H9 (cell line): ENCODE measurements at regions not wholly inside any gene's neighbourhood (a gene's known extent, or its start where the extent isn't known, plus 50 kb on each side); places are given as distances from the start of the nearest gene placed in this dataset.

Experiments
- DNase-seq: peaks from one replicate; pipeline ENCODE4 v3.0.0-alpha.2; 2017
- H2AFZ ChIP-seq: one replicate; pipeline ENCODE4 v1.6.1; 2013; ENCODE audit warnings: mild to moderate bottlenecking, low read length, control low read depth, moderate library complexity
- H2AK5ac ChIP-seq: 2 replicates; pipeline ENCODE4 v1.6.1; 2013; ENCODE audit warnings: low read length, control low read depth, mixed read lengths; ENCODE audit not compliant: insufficient read length
- H2BK120ac ChIP-seq: one replicate; pipeline ENCODE4 v1.6.1; 2013; ENCODE audit warnings: low read depth, mild to moderate bottlenecking, low read length, control low read depth, inconsistent platforms; ENCODE audit not compliant: poor library complexity, severe bottlenecking
- H2BK12ac ChIP-seq: 2 replicates; pipeline ENCODE4 v1.6.1; 2013; ENCODE audit warnings: low read length, control low read depth, mixed read lengths, low read depth; ENCODE audit not compliant: insufficient read length
- H2BK15ac ChIP-seq: 2 replicates; pipeline ENCODE4 v1.6.1; 2013; ENCODE audit warnings: low read depth, low read length, control low read depth
- H2BK20ac ChIP-seq: one replicate; pipeline ENCODE4 v1.6.1; 2013; ENCODE audit warnings: low read depth, mild to moderate bottlenecking, low read length, control low read depth, inconsistent platforms; ENCODE audit not compliant: poor library complexity, severe bottlenecking
- H2BK5ac ChIP-seq: 2 replicates; pipeline ENCODE4 v1.6.1; 2013; ENCODE audit warnings: low read length, control low read depth, mixed read lengths; ENCODE audit not compliant: insufficient read length
- H3K14ac ChIP-seq: 2 replicates; pipeline ENCODE4 v1.6.1; 2013; ENCODE audit warnings: low read length, control low read depth; ENCODE audit not compliant: insufficient read depth
- H3K18ac ChIP-seq: 2 replicates; pipeline ENCODE4 v1.6.1; 2013; ENCODE audit warnings: low read depth, mild to moderate bottlenecking, mixed read lengths, low read length, control low read depth; ENCODE audit not compliant: insufficient read length
- H3K23ac ChIP-seq: 2 replicates; pipeline ENCODE4 v1.6.1; 2013; ENCODE audit warnings: low read length, control low read depth, mixed read lengths, low read depth; ENCODE audit not compliant: insufficient read length
- H3K23me2 ChIP-seq: 2 replicates; pipeline ENCODE4 v1.6.1; 2013; ENCODE audit warnings: low read depth, mild to moderate bottlenecking, mixed read lengths, low read length, control low read depth; ENCODE audit not compliant: insufficient read length, poor library complexity, severe bottlenecking
- H3K27ac ChIP-seq: 2 replicates; pipeline ENCODE4 v1.5.1; 2013; ENCODE audit warnings: low read length, control low read depth, mixed read lengths, low read depth; ENCODE audit not compliant: insufficient read length
- H3K27me3 ChIP-seq: 2 replicates; pipeline ENCODE4 v1.6.1; 2013; ENCODE audit warnings: low read length, control low read depth, inconsistent platforms; ENCODE audit not compliant: insufficient read depth
- H3K4ac ChIP-seq: 2 replicates; pipeline ENCODE4 v1.6.1; 2013; ENCODE audit warnings: low read depth, mild to moderate bottlenecking, control low read depth, inconsistent platforms, low read length, moderate library complexity
- H3K4me1 ChIP-seq: 2 replicates; pipeline ENCODE4 v1.6.1; 2013; ENCODE audit warnings: low read length, control low read depth, inconsistent platforms; ENCODE audit not compliant: insufficient read depth
- H3K4me2 ChIP-seq: 2 replicates; pipeline ENCODE4 v1.6.1; 2013; ENCODE audit warnings: low read length, control low read depth, mixed read lengths; ENCODE audit not compliant: insufficient read length, insufficient read depth
- H3K56ac ChIP-seq: 2 replicates; pipeline ENCODE4 v1.6.1; 2013; ENCODE audit warnings: low read depth, mild to moderate bottlenecking, mixed read lengths, low read length, control low read depth; ENCODE audit not compliant: insufficient read length
- H3K79me1 ChIP-seq: 2 replicates; pipeline ENCODE4 v1.6.1; 2013; ENCODE audit warnings: low read depth, mild to moderate bottlenecking, moderate library complexity, low read length, control low read depth, inconsistent platforms; ENCODE audit not compliant: insufficient read depth, poor library complexity, severe bottlenecking
- H3K79me2 ChIP-seq: 2 replicates; pipeline ENCODE4 v1.6.1; 2013; ENCODE audit warnings: low read length, control low read depth, inconsistent platforms; ENCODE audit not compliant: insufficient read depth
- H3K9ac ChIP-seq: 2 replicates; pipeline ENCODE4 v1.6.1; 2013; ENCODE audit warnings: low read length, control low read depth, mixed read lengths; ENCODE audit not compliant: insufficient read length; ENCODE audit errors: extremely low read depth
- H3K9me3 ChIP-seq: one replicate; pipeline ENCODE4 v1.6.1; 2013; ENCODE audit warnings: low read depth, low read length, inconsistent platforms; ENCODE audit not compliant: control insufficient read depth
- H3T11ph ChIP-seq: one replicate; pipeline ENCODE4 v1.6.1; 2013; ENCODE audit warnings: mild to moderate bottlenecking, low read length, control low read depth, inconsistent platforms
- H4K20me1 ChIP-seq: one replicate; pipeline ENCODE4 v1.6.1; 2013; ENCODE audit not compliant: control insufficient read depth, insufficient read length, insufficient read depth
- H4K5ac ChIP-seq: 2 replicates; pipeline ENCODE4 v1.6.1; 2013; ENCODE audit warnings: low read depth, mild to moderate bottlenecking, mixed read lengths, low read length, control low read depth; ENCODE audit not compliant: insufficient read length
- H4K8ac ChIP-seq: replicated peaks from 2 replicates; pipeline ENCODE4 v1.6.1; 2013; ENCODE audit warnings: low read length, control low read depth, mixed read lengths, low read depth; ENCODE audit not compliant: insufficient read length
- H4K91ac ChIP-seq: 2 replicates; pipeline ENCODE4 v1.6.1; 2013; ENCODE audit warnings: low read depth, mild to moderate bottlenecking, moderate library complexity, mixed read lengths, low read length, control low read depth; ENCODE audit not compliant: insufficient read length
- H3K27ac Mint-ChIP-seq, 3 experiments: 2 replicates in 2 of 3; 3 replicates in 1 of 3; pipeline ENCODE4 v1.8.0; 2020 to 2021; ENCODE audit warnings: mixed read lengths in 3 of 3, mild to moderate bottlenecking in 1 of 3, moderate library complexity in 1 of 3
- H3K27me3 Mint-ChIP-seq: 2 replicates; pipeline ENCODE4 v1.8.0; 2021; ENCODE audit warnings: low read depth, mild to moderate bottlenecking, moderate library complexity, mixed read lengths
- H3K36me3 Mint-ChIP-seq, 3 experiments: 2 replicates in 2 of 3; 3 replicates in 1 of 3; pipeline ENCODE4 v1.8.0; 2020 to 2021; ENCODE audit warnings: low read depth in 3 of 3, mixed read lengths in 3 of 3; ENCODE audit not compliant: insufficient read depth in 1 of 3
- H3K4me1 Mint-ChIP-seq, 2 experiments: 2 replicates each; pipeline ENCODE4 v1.8.0; 2020; ENCODE audit warnings: mixed read lengths in 2 of 2
- H3K4me3 Mint-ChIP-seq, 2 experiments: 2 replicates in 1 of 2; 3 replicates in 1 of 2; pipeline ENCODE4 v1.8.0; 2020 to 2021; ENCODE audit warnings: mild to moderate bottlenecking in 2 of 2, mixed read lengths in 2 of 2, moderate library complexity in 1 of 2
- H3K9me3 Mint-ChIP-seq, 2 experiments: 2 replicates in 1 of 2; 3 replicates in 1 of 2; pipeline ENCODE4 v1.8.0; 2020; ENCODE audit warnings: mild to moderate bottlenecking in 2 of 2, mixed read lengths in 2 of 2, moderate library complexity in 1 of 2
- CTCF ChIP-seq: fragments of 200-600 bp; sonication (generic); conservative IDR thresholded peaks from 3 replicates; pipeline ENCODE4 v1.8.0; 2021; ENCODE audit warnings: antibody characterized with exemption, mild to moderate bottlenecking
- WGBS: extraction: QIAGEN DNeasy Blood & Tissue Kit; methylation state at CpG from one replicate; pipeline ENCODE4 v1.1.7; 2013; ENCODE audit warnings: missing lambda C conversion rate, low lambda C conversion rate, mixed read lengths; ENCODE audit not compliant: insufficient read length; ENCODE audit errors: extremely low coverage; 5-methylcytosine and 5-hydroxymethylcytosine counted together

GRCh38 chr2:14690926-14691325 is 58.4 kb downstream of the LRATD1 start:
- Mint-ChIP-seq H3K4me1 (no peaks in the 10 kb centered on the region), H3K27me3 (no peaks in the 10 kb centered on the region), H3K36me3 (peaks cover 0 to 5% (median 0%) of the 10 kb centered on the region in 3 experiments; a peak in 2 of 7 replicates), H3K27ac (no peak overlapping the region), H3K4me3 (no peak overlapping the region), H3K9me3 (peaks cover 10% of the 10 kb centered on the region in 2 experiments)
- no peak overlapping the region for H4K8ac ChIP-seq
- H3K4me2 ChIP-seq: no peak overlapping the region
- H2AFZ ChIP-seq: no peak overlapping the region
- H3K9me3 ChIP-seq: no peaks in the 10 kb centered on the region
- no peak overlapping the region for H4K5ac ChIP-seq
- no peak overlapping the region for H2BK120ac ChIP-seq
- no peak overlapping the region for H3K9ac ChIP-seq
- no peaks in the 10 kb centered on the region for H3K4me1 ChIP-seq
- H2BK5ac ChIP-seq: no peak overlapping the region
- H3K79me2 ChIP-seq: no peaks in the 10 kb centered on the region
- H4K91ac ChIP-seq: no peak overlapping the region
- H3T11ph ChIP-seq: no peak overlapping the region
- H2AK5ac ChIP-seq: no peak overlapping the region
- H2BK15ac ChIP-seq: no peak overlapping the region
- no peak overlapping the region for H3K18ac ChIP-seq
- H3K56ac ChIP-seq: no peak overlapping the region
- H3K27ac ChIP-seq: no peak overlapping the region
- no CpG with 5 or more reads among the region's 4 CpGs for WGBS
- no peak overlapping the region for H2BK20ac ChIP-seq
- TF ChIP-seq CTCF: no peak
- H3K23me2 ChIP-seq: no peaks in the 10 kb centered on the region
- H4K20me1 ChIP-seq: no peaks in the 10 kb centered on the region
- no peak overlapping the region for H2BK12ac ChIP-seq
- no peak overlapping the region for H3K14ac ChIP-seq
- no peaks in the 10 kb centered on the region for H3K27me3 ChIP-seq
- no peaks in the 10 kb centered on the region for H3K79me1 ChIP-seq
- H3K4ac ChIP-seq: no peak overlapping the region
- no peak overlapping the region for H3K23ac ChIP-seq
- DNase-seq: no peak
